Neutrophil (primary cell): ENCODE measurements at regions not wholly inside any gene's neighbourhood (a gene's known extent, or its start where the extent isn't known, plus 50 kb on each side); places are given as distances from the start of the nearest gene placed in this dataset.
"Not testable (repeated sequence)": the region's sequence is repeated elsewhere in the genome, so short reads cannot be mapped to it uniquely, and the experiment has no call there.

Source experiments
- H3K27ac ChIP-seq: fragments of 200-600 bp; sonication (generic); 2 replicates; pipeline ENCODE4 v1.5.1; 2016; ENCODE audit warnings: mild to moderate bottlenecking, moderate library complexity
- H3K27me3 ChIP-seq: fragments of 200-600 bp; sonication (generic); 2 replicates; pipeline ENCODE4 v1.6.0; 2016; ENCODE audit warnings: mild to moderate bottlenecking
- H3K36me3 ChIP-seq: fragments of 200-600 bp; sonication (generic); 2 replicates; pipeline ENCODE4 v1.5.1; 2017
- H3K4me1 ChIP-seq, 2 experiments: fragments of 200-600 bp in 1 of 2; sonication (generic) in 1 of 2; 1 replicate in 1 of 2; 2 replicates in 1 of 2; pipeline versions ENCODE4 v1.5.1 to v1.6.1; 2013 to 2016; ENCODE audit warnings: low read depth in 1 of 2, low read length in 1 of 2, mild to moderate bottlenecking in 1 of 2, moderate library complexity in 1 of 2; ENCODE audit not compliant: control insufficient read depth in 1 of 2, insufficient read depth in 1 of 2
- H3K4me3 ChIP-seq, 2 experiments: fragments of 200-600 bp in 1 of 2; sonication (generic) in 1 of 2; 1 replicate in 1 of 2; 2 replicates in 1 of 2; pipeline ENCODE4 v1.5.1; 2013 to 2016; ENCODE audit warnings: low read depth in 1 of 2, low read length in 1 of 2, mild to moderate bottlenecking in 1 of 2, moderate library complexity in 1 of 2
- H3K9me3 ChIP-seq: fragments of 200-600 bp; sonication (generic); 2 replicates; pipeline ENCODE4 v1.5.1; 2016
- CTCF ChIP-seq: fragments of 200-600 bp; sonication (generic); IDR thresholded peaks from 2 replicates; pipeline ENCODE4 v1.5.1; 2016; ENCODE audit warnings: antibody characterized with exemption

- no peak for TF ChIP-seq CTCF
- Histone ChIP-seq H3K4me1 (no peaks in the 10 kb centered on the region), H3K27ac (no peak overlapping the region), H3K4me3 (no peak overlapping the region), H3K27me3 (no peaks in the 10 kb centered on the region), H3K9me3 (no peaks in the 10 kb centered on the region), H3K36me3 (no peaks in the 10 kb centered on the region)
Measured at GRCh38 chr1:196147530-196147929, 460.7 kb downstream of the KCNT2 start.

GRCh38 chr1:196145151-196145550 is 463.1 kb downstream of the KCNT2 start:
- not testable (repeated sequence) for H3K27ac ChIP-seq, H3K4me1 ChIP-seq, H3K9me3 ChIP-seq, H3K36me3 ChIP-seq, H3K4me3 ChIP-seq, H3K27me3 ChIP-seq

- no peak for TF ChIP-seq CTCF
- Histone ChIP-seq H3K4me1 (no peaks in the 10 kb centered on the region), H3K9me3 (no peaks in the 10 kb centered on the region), H3K27me3 (no peaks in the 10 kb centered on the region), H3K27ac (no peak overlapping the region), H3K36me3 (no peaks in the 10 kb centered on the region), H3K4me3 (no peak overlapping the region)
Measured at GRCh38 chr1:196144588-196144987, 463.7 kb downstream of the KCNT2 start.

GRCh38 chr1:196143602-196144342 is 464.5 kb downstream of the KCNT2 start:
- Histone ChIP-seq H3K36me3 (no peaks in the 10 kb centered on the region), H3K4me1 (no peaks in the 10 kb centered on the region), H3K4me3 (no peak overlapping the region), H3K9me3 (no peaks in the 10 kb centered on the region), H3K27ac (no peak overlapping the region), H3K27me3 (no peaks in the 10 kb centered on the region)
- no peak for TF ChIP-seq CTCF

- H3K36me3 ChIP-seq, result no peaks in the 10 kb centered on the region
- H3K4me1 ChIP-seq, result no peaks in the 10 kb centered on the region
- no peaks in the 10 kb centered on the region for H3K9me3 ChIP-seq
- H3K27ac ChIP-seq, result no peak overlapping the region
- H3K4me3 ChIP-seq, result no peak overlapping the region
- no peaks in the 10 kb centered on the region for H3K27me3 ChIP-seq
- TF ChIP-seq CTCF, result no peak
Measured at GRCh38 chr1:196142111-196142640, 466.1 kb downstream of the KCNT2 start.

GRCh38 chr1:196136396-196136795 is 471.8 kb downstream of the KCNT2 start:
- no peaks in the 10 kb centered on the region for H3K27me3 ChIP-seq
- no peak overlapping the region for H3K27ac ChIP-seq
- no peak overlapping the region for H3K4me3 ChIP-seq
- no peaks in the 10 kb centered on the region for H3K4me1 ChIP-seq
- no peaks in the 10 kb centered on the region for H3K36me3 ChIP-seq
- no peaks in the 10 kb centered on the region for H3K9me3 ChIP-seq
- no peak for TF ChIP-seq CTCF
